HG02884 (cell line): ENCODE measurements at regions not wholly inside any gene's neighbourhood (a gene's known extent, or its start where the extent isn't known, plus 50 kb on each side); places are given as distances from the start of the nearest gene placed in this dataset.
"Not testable (repeated sequence)": the region's sequence is repeated elsewhere in the genome, so short reads cannot be mapped to it uniquely, and the experiment has no call there.

Experiments used
- ATAC-seq: cut with Tn5 transposase; IDR thresholded peaks from one replicate; pipeline ENCODE4 v1.9.1; 2021; ENCODE audit warnings: mild to moderate bottlenecking, moderate library complexity; ENCODE audit not compliant: unreplicated experiment

- ATAC-seq: no peak
Observed at GRCh38 chr3:36175916-36176461, 204.3 kb upstream of the STAC start.

- no peak for ATAC-seq
Observed at GRCh38 chr3:36178018-36178417, 202.3 kb upstream of the STAC start.

GRCh38 chr3:36182024-36182423, 198.3 kb upstream of the STAC start:
- no peak for ATAC-seq

- ATAC-seq: not testable (repeated sequence)
Observed at GRCh38 chr3:36187197-36187596, 193.1 kb upstream of the STAC start.

GRCh38 chr3:36192901-36193300, 187.4 kb upstream of the STAC start:
- ATAC-seq: no peak

GRCh38 chr3:36193448-36193847, 186.9 kb upstream of the STAC start:
- ATAC-seq: no peak

- ATAC-seq: no peak
Observed at GRCh38 chr3:36196058-36196457, 184.2 kb upstream of the STAC start.

GRCh38 chr3:36197151-36197550, 183.2 kb upstream of the STAC start:
- no peak for ATAC-seq

- no peak for ATAC-seq
Observed at GRCh38 chr3:36201546-36201945, 178.8 kb upstream of the STAC start.

GRCh38 chr3:36206956-36207580, 173.2 kb upstream of the STAC start:
- ATAC-seq: no peak

GRCh38 chr3:36210840-36211651, 169.3 kb upstream of the STAC start:
- no peak for ATAC-seq

- ATAC-seq: no peak
Observed at GRCh38 chr3:36211652-36211999, 168.7 kb upstream of the STAC start.

- ATAC-seq: no peak
Observed at GRCh38 chr3:36212251-36212650, 168.1 kb upstream of the STAC start.

GRCh38 chr3:36214460-36214859, 165.8 kb upstream of the STAC start:
- ATAC-seq: no peak

- ATAC-seq: no peak
Observed at GRCh38 chr3:36215241-36215640, 165.1 kb upstream of the STAC start.

- ATAC-seq: no peak
Observed at GRCh38 chr3:36219398-36219797, 160.9 kb upstream of the STAC start.

GRCh38 chr3:36220173-36220572, 160.1 kb upstream of the STAC start:
- no peak for ATAC-seq

- ATAC-seq: no peak
Observed at GRCh38 chr3:36221975-36222374, 158.3 kb upstream of the STAC start.

- no peak for ATAC-seq
Observed at GRCh38 chr3:36227980-36228379, 152.3 kb upstream of the STAC start.

GRCh38 chr3:36229496-36229895, 150.8 kb upstream of the STAC start:
- no peak for ATAC-seq

GRCh38 chr3:36232797-36233489, 147.4 kb upstream of the STAC start:
- ATAC-seq: no peak

GRCh38 chr3:36244728-36245127, 135.6 kb upstream of the STAC start:
- ATAC-seq: no peak
